SK-N-SH treated with all-trans-retinoic acid at 6 μM for 48 hours (cell line): ENCODE measurements at regions not wholly inside any gene's neighbourhood (a gene's known extent, or its start where the extent isn't known, plus 50 kb on each side); places are given as distances from the start of the nearest gene placed in this dataset.
"Not testable (repeated sequence)": the region's sequence is repeated elsewhere in the genome, so short reads cannot be mapped to it uniquely, and the experiment has no call there.

Experiments used
- ATAC-seq: fragments of 200-7000 bp; cut with Tn5 transposase; 3 replicates; pipeline ENCODE4 v1.9.1; 2020; ENCODE audit warnings: mild to moderate bottlenecking, moderate library complexity
- ARNTL ChIP-seq: fragments of 450-650 bp; formaldehyde crosslinking; IDR thresholded peaks from 2 replicates; pipeline ENCODE4 v1.5.0; 2020; ENCODE audit warnings: low read depth, mild to moderate bottlenecking, moderate library complexity, borderline replicate concordance
- BACH2 ChIP-seq: fragments of 250-450 bp; sonication (Bioruptor Pico); IDR thresholded peaks from 2 replicates; pipeline ENCODE4 v1.9.0; 2021; ENCODE audit warnings: mild to moderate bottlenecking, borderline replicate concordance
- CSDC2 ChIP-seq: fragments of 250-450 bp; sonication (Bioruptor Pico); IDR thresholded peaks from 2 replicates; pipeline ENCODE4 v1.5.0; 2020; ENCODE audit warnings: mild to moderate bottlenecking, moderate library complexity
- ESRRG ChIP-seq: fragments of 250-450 bp; sonication (Bioruptor Pico); IDR thresholded peaks from 2 replicates; pipeline ENCODE4 v1.6.1; 2021; ENCODE audit warnings: mild to moderate bottlenecking
- GLIS3 ChIP-seq: fragments of 250-450 bp; sonication (Bioruptor Pico); IDR thresholded peaks from 2 replicates; pipeline ENCODE4 v1.5.0; 2020; ENCODE audit warnings: mild to moderate bottlenecking, moderate library complexity
- ISL1 ChIP-seq: fragments of 250-450 bp; sonication (Bioruptor Pico); IDR thresholded peaks from 2 replicates; pipeline ENCODE4 v2.1.2; 2022; ENCODE audit warnings: mild to moderate bottlenecking, moderate library complexity
- OSR1 ChIP-seq: fragments of 250-450 bp; sonication (Bioruptor Pico); IDR thresholded peaks from 2 replicates; pipeline ENCODE4 v1.8.0; 2022; ENCODE audit warnings: moderate library complexity, mild to moderate bottlenecking, inconsistent platforms
- PPARA ChIP-seq: fragments of 250-450 bp; sonication (Bioruptor Pico); IDR thresholded peaks from 2 replicates; pipeline ENCODE4 v1.5.0; 2020; ENCODE audit warnings: mild to moderate bottlenecking, borderline replicate concordance
- RARB ChIP-seq: fragments of 250-450 bp; sonication (Bioruptor Pico); IDR thresholded peaks from 2 replicates; pipeline ENCODE4 v1.8.0; 2021; ENCODE audit warnings: mild to moderate bottlenecking, moderate library complexity
- TCF4 ChIP-seq: fragments of 250-450 bp; sonication (Bioruptor Pico); IDR thresholded peaks from 2 replicates; pipeline ENCODE4 v1.8.0; 2021; ENCODE audit warnings: mild to moderate bottlenecking, moderate library complexity, borderline replicate concordance
- ZC3H10 ChIP-seq: fragments of 250-450 bp; sonication (Bioruptor Pico); IDR thresholded peaks from 2 replicates; pipeline ENCODE4 v1.5.1; 2021; ENCODE audit warnings: mild to moderate bottlenecking, moderate library complexity
- ZFP3 ChIP-seq: fragments of 250-450 bp; sonication (Bioruptor Pico); IDR thresholded peaks from 2 replicates; pipeline ENCODE4 v1.5.0; 2020; ENCODE audit warnings: mild to moderate bottlenecking, moderate library complexity
- ZNF565 ChIP-seq: fragments of 450-650 bp; formaldehyde crosslinking; conservative IDR thresholded peaks from 2 replicates; pipeline ENCODE4 v1.5.0; 2020; ENCODE audit warnings: low read depth, mild to moderate bottlenecking, moderate library complexity
- ZNF70 ChIP-seq: fragments of 450-650 bp; formaldehyde crosslinking; IDR thresholded peaks from 2 replicates; pipeline ENCODE4 v1.5.0; 2020; ENCODE audit warnings: mild to moderate bottlenecking, moderate library complexity
- ZNF8 ChIP-seq: fragments of 450-650 bp; formaldehyde crosslinking; IDR thresholded peaks from 2 replicates; pipeline ENCODE4 v1.5.0; 2020; ENCODE audit warnings: mild to moderate bottlenecking, moderate library complexity
- TF ChIP-seq, protein P1 (sequence below): fragments of 250-450 bp; sonication (Bioruptor Pico); IDR thresholded peaks from 2 replicates; pipeline ENCODE4 v1.8.0; 2020; ENCODE audit warnings: mild to moderate bottlenecking, moderate library complexity, borderline replicate concordance
- TF ChIP-seq, protein P2 (sequence below): fragments of 250-450 bp; sonication (Bioruptor Pico); IDR thresholded peaks from 2 replicates; pipeline ENCODE4 v1.5.0; 2020; ENCODE audit warnings: mild to moderate bottlenecking, moderate library complexity
- TF ChIP-seq, protein P3 (sequence below): fragments of 250-450 bp; sonication (Bioruptor Pico); IDR thresholded peaks from 2 replicates; pipeline ENCODE4 v1.5.1; 2020; ENCODE audit warnings: low read depth, mild to moderate bottlenecking, moderate library complexity
- TF ChIP-seq, protein P4 (sequence below): fragments of 250-450 bp; sonication (Bioruptor Pico); IDR thresholded peaks from 2 replicates; pipeline ENCODE4 v1.5.1; 2021; ENCODE audit warnings: mild to moderate bottlenecking, moderate library complexity
- TF ChIP-seq, protein P5 (sequence below): fragments of 250-450 bp; sonication (Bioruptor Pico); IDR thresholded peaks from 2 replicates; pipeline ENCODE4 v1.8.0; 2021; ENCODE audit warnings: low read depth, mild to moderate bottlenecking, moderate library complexity, borderline replicate concordance

DNA sequence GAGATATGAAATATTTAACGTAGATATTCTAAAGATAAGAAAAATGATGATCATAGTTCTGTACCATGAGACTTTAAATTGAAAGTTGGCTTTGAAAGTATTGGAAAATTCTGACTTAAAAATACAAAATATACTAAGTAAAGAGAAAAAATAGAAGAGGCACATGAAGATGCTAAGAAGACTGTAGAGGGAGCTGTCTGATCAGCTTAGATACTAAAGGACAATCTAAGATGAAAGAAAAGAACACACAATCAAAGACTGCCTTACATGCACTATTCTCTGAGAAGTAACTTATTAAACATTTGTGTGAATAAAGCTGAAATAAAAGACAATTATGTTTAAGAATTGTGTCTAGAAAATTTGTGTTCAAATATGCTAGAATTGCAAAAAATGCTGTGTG lies 55.1 kb downstream of the RBMXL2 start:
- ATAC-seq: no peak
- TF ChIP-seq GLIS3 (CRISPR knock-in tag) (no peak), TCF4 (no peak), ZC3H10 (CRISPR knock-in tag) (no peak), ZFP3 (CRISPR knock-in tag) (no peak), ZNF565 (CRISPR knock-in tag) (no peak), ISL1 (CRISPR knock-in tag) (no peak), BACH2 (no peak), ZNF70 (no peak), OSR1 (CRISPR knock-in tag) (no peak), ZNF8 (CRISPR knock-in tag) (no peak), RARB (CRISPR knock-in tag) (no peak)
- TF ChIP-seq, protein P1, sequence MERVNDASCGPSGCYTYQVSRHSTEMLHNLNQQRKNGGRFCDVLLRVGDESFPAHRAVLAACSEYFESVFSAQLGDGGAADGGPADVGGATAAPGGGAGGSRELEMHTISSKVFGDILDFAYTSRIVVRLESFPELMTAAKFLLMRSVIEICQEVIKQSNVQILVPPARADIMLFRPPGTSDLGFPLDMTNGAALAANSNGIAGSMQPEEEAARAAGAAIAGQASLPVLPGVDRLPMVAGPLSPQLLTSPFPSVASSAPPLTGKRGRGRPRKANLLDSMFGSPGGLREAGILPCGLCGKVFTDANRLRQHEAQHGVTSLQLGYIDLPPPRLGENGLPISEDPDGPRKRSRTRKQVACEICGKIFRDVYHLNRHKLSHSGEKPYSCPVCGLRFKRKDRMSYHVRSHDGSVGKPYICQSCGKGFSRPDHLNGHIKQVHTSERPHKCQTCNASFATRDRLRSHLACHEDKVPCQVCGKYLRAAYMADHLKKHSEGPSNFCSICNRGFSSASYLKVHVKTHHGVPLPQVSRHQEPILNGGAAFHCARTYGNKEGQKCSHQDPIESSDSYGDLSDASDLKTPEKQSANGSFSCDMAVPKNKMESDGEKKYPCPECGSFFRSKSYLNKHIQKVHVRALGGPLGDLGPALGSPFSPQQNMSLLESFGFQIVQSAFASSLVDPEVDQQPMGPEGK: no peak
- TF ChIP-seq, protein P2, sequence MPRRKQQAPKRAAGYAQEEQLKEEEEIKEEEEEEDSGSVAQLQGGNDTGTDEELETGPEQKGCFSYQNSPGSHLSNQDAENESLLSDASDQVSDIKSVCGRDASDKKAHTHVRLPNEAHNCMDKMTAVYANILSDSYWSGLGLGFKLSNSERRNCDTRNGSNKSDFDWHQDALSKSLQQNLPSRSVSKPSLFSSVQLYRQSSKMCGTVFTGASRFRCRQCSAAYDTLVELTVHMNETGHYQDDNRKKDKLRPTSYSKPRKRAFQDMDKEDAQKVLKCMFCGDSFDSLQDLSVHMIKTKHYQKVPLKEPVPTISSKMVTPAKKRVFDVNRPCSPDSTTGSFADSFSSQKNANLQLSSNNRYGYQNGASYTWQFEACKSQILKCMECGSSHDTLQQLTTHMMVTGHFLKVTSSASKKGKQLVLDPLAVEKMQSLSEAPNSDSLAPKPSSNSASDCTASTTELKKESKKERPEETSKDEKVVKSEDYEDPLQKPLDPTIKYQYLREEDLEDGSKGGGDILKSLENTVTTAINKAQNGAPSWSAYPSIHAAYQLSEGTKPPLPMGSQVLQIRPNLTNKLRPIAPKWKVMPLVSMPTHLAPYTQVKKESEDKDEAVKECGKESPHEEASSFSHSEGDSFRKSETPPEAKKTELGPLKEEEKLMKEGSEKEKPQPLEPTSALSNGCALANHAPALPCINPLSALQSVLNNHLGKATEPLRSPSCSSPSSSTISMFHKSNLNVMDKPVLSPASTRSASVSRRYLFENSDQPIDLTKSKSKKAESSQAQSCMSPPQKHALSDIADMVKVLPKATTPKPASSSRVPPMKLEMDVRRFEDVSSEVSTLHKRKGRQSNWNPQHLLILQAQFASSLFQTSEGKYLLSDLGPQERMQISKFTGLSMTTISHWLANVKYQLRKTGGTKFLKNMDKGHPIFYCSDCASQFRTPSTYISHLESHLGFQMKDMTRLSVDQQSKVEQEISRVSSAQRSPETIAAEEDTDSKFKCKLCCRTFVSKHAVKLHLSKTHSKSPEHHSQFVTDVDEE (CRISPR knock-in tag): no peak
- TF ChIP-seq, protein P3, sequence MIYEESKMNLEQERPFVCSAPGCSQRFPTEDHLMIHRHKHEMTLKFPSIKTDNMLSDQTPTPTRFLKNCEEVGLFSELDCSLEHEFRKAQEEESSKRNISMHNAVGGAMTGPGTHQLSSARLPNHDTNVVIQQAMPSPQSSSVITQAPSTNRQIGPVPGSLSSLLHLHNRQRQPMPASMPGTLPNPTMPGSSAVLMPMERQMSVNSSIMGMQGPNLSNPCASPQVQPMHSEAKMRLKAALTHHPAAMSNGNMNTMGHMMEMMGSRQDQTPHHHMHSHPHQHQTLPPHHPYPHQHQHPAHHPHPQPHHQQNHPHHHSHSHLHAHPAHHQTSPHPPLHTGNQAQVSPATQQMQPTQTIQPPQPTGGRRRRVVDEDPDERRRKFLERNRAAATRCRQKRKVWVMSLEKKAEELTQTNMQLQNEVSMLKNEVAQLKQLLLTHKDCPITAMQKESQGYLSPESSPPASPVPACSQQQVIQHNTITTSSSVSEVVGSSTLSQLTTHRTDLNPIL (CRISPR knock-in tag): no peak
- TF ChIP-seq, protein P4, sequence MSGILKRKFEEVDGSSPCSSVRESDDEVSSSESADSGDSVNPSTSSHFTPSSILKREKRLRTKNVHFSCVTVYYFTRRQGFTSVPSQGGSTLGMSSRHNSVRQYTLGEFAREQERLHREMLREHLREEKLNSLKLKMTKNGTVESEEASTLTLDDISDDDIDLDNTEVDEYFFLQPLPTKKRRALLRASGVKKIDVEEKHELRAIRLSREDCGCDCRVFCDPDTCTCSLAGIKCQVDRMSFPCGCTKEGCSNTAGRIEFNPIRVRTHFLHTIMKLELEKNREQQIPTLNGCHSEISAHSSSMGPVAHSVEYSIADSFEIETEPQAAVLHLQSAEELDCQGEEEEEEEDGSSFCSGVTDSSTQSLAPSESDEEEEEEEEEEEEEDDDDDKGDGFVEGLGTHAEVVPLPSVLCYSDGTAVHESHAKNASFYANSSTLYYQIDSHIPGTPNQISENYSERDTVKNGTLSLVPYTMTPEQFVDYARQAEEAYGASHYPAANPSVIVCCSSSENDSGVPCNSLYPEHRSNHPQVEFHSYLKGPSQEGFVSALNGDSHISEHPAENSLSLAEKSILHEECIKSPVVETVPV (CRISPR knock-in tag): no peak

DNA sequence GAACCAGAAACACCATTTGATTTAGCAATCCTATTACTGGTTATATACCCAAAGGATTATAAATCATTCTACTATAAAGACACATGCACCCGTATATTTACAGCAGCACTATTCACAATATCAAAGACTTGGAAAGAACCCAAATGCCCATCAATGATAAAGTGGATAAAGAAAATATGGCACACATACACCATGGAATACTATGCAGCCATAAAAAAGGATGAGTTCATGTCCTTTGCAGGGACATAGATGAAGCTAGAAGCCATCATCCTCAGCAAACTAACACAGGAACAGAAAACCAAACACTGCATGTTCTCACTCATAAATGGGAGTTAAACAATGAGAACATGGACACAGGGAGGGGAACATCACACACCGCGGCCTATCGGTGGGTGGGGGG lies 61.3 kb downstream of the RBMXL2 start:
- not testable (repeated sequence) for ATAC-seq

DNA sequence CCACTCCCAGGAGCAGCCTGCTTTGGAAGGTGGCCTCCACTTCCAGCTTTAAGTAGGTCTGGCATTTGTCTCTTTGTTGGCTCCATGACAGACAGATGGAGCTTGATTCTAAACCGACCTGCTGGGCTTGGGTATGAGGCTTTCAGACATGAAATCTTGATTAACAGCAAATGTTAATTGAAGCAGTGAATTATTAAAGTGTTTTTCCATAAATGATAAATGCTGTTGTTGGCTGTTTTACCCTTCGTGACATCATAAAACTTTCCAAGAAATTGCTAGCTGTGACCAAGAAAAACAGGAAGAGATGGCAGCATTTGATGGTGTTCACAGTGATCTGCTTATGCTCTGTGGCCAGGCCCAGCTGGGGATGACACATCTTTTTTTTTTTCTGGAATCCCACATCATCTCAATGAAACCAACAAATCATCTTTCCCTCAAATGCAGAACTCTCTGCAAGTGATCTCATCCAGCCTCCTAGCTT lies 66.1 kb downstream of the RBMXL2 start:
- ATAC-seq: peak; percentile 47; the same call in 1 of the 3 replicates
- TF ChIP-seq, protein P3 (CRISPR knock-in tag): peak; percentile 92
- TF ChIP-seq ARNTL (CRISPR knock-in tag): no peak
- peak; percentile 93 for TF ChIP-seq TCF4
- TF ChIP-seq ZNF8 (CRISPR knock-in tag): no peak
- TF ChIP-seq PPARA (CRISPR knock-in tag): no peak
- TF ChIP-seq ISL1 (CRISPR knock-in tag): peak; percentile 98
- 0 out of 2 replicates have a peak, but pooled peaks have one; percentile 34 for TF ChIP-seq ZFP3 (CRISPR knock-in tag)
- TF ChIP-seq ZNF70: no peak
- TF ChIP-seq, protein P2 (CRISPR knock-in tag): peak; percentile 96
- no peak for TF ChIP-seq CSDC2 (CRISPR knock-in tag)
- TF ChIP-seq, protein P4 (CRISPR knock-in tag): peak; percentile 78; the same call in 1 of the 2 replicates
- TF ChIP-seq GLIS3 (CRISPR knock-in tag): no peak
- TF ChIP-seq ESRRG (CRISPR knock-in tag): peak; percentile 18; the same call in 1 of the 2 replicates
- TF ChIP-seq, protein P5, sequence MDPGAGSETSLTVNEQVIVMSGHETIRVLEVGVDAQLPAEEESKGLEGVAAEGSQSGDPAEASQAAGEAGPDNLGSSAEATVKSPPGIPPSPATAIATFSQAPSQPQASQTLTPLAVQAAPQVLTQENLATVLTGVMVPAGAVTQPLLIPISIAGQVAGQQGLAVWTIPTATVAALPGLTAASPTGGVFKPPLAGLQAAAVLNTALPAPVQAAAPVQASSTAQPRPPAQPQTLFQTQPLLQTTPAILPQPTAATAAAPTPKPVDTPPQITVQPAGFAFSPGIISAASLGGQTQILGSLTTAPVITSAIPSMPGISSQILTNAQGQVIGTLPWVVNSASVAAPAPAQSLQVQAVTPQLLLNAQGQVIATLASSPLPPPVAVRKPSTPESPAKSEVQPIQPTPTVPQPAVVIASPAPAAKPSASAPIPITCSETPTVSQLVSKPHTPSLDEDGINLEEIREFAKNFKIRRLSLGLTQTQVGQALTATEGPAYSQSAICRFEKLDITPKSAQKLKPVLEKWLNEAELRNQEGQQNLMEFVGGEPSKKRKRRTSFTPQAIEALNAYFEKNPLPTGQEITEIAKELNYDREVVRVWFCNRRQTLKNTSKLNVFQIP (CRISPR knock-in tag): peak; percentile 36; the same call in 1 of the 2 replicates
- TF ChIP-seq RARB (CRISPR knock-in tag): no peak
- TF ChIP-seq ZC3H10 (CRISPR knock-in tag): no peak
- TF ChIP-seq ZNF565 (CRISPR knock-in tag): no peak
- TF ChIP-seq OSR1 (CRISPR knock-in tag): no peak
